ENCODE measurements at regions not wholly inside any gene's neighbourhood (a gene's known extent, or its start where the extent isn't known, plus 50 kb on each side); places are given as distances from the start of the nearest gene placed in this dataset.

DNA sequence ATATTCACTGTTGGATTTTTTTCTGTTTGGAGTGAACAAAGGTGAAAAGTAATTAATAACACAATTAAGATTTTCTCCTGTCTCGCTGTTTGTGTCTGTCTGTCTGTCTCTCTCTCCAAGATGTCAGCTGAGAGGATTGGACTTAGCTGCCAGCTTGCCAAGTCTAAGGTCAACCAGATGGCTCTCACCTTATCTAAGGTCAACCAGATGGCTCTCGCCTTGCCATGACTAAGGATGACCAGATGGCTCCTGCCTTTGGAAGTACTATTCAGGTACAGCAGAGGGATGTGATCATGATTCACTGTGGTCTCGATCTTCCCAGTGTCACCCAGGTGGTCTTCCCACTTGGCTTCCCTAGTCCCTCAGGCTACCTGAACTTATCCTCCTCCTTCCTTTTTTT, 1436.4 kb downstream of the UQCRFS1 start:
- Histone ChIP-seq H3K4me2 (ENCODE audit: insufficient read depth, low read length, poor library complexity, severe bottlenecking) (no peak overlapping the region), H3K79me1 (ENCODE audit: low read depth, low read length) (no peaks in the 10 kb centered on the region), H2BK120ac (ENCODE audit: low read depth, low read length) (no peak overlapping the region), H3K4ac (ENCODE audit: low read length) (no peak overlapping the region), H2AK5ac (ENCODE audit: low read depth, low read length) (no peak overlapping the region), H3K9me3 (replicated peaks in 1 of 2; ENCODE audit: control insufficient read depth in 2 of 2, insufficient read depth in 1 of 2, low read depth in 1 of 2, low read length in 2 of 2) (peaks cover 20 to 40% of the 10 kb centered on the region in 2 donors), H3K4me3 (ENCODE audit: low read length in 2 of 2) (no peak overlapping the region), H3K14ac (ENCODE audit: low read length) (no peak overlapping the region), H2BK12ac (ENCODE audit: low read length) (no peak overlapping the region), H2BK5ac (ENCODE audit: low read length) (no peak overlapping the region), H3K9ac (ENCODE audit: low read depth, low read length, poor library complexity) (no peak overlapping the region), H4K8ac (ENCODE audit: low read depth, low read length) (no peak overlapping the region), H3K36me3 (replicated peaks in 1 of 2; ENCODE audit: control insufficient read depth in 2 of 2, insufficient read depth in 2 of 2, low read length in 2 of 2) (peaks cover 16 to 22% of the 10 kb centered on the region in 2 donors), H3K27me3 (ENCODE audit: control insufficient read depth in 3 of 3, insufficient read depth in 3 of 3, low read depth in 1 of 3, low read length in 3 of 3) (peaks cover 0 to 3% (median 0%) of the 10 kb centered on the region in 3 experiments), H4K91ac (ENCODE audit: low read depth, low read length, poor library complexity) (no peak overlapping the region), H3K18ac (ENCODE audit: low read length) (no peak overlapping the region), H3K27ac (replicated peaks; ENCODE audit: low read length) (no peak overlapping the region), H2BK15ac (ENCODE audit: low read length) (no peak overlapping the region), H3K23ac (ENCODE audit: low read depth, low read length, poor library complexity) (no peak overlapping the region), H3K4me1 (ENCODE audit: control insufficient read depth in 2 of 2, insufficient read depth in 1 of 2, low read depth in 1 of 2, low read length in 2 of 2) (no peaks in the 10 kb centered on the region), H2AFZ (ENCODE audit: low read length) (no peak overlapping the region)
- no CpG with 5 or more reads among the region's 3 CpGs for WGBS, 2 donors (ENCODE audit: extremely low coverage in 2 of 2, insufficient read length in 2 of 2, insufficient replicate concordance in 1 of 2)
- DNase-seq (ENCODE audit: low spot score): no peak

DNA sequence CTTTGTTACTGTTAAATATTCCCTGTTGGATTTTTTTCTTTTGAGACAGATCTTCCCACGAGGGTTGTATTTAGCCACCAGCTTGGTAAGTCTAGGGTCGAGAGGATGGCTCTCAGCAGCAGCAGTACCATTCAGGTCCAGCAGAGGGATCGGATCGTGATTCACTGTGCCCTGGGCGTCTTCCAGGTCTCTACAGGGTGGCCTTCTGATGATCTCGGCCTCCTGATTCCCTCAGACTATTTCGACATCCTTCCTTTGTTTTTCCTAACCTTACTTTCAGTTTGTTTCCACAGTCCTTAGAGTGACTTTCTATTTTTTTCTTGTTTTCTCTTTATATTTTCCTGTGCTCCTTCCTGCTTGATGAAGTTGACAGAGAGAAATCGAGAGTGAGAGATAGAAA, 1436.9 kb downstream of the UQCRFS1 start:
- no peak overlapping the region for H3K27ac ChIP-seq (replicated peaks; ENCODE audit: low read length)
- no peak overlapping the region for H3K18ac ChIP-seq (ENCODE audit: low read length)
- H2BK5ac ChIP-seq (ENCODE audit: low read length): no peak overlapping the region

DNA sequence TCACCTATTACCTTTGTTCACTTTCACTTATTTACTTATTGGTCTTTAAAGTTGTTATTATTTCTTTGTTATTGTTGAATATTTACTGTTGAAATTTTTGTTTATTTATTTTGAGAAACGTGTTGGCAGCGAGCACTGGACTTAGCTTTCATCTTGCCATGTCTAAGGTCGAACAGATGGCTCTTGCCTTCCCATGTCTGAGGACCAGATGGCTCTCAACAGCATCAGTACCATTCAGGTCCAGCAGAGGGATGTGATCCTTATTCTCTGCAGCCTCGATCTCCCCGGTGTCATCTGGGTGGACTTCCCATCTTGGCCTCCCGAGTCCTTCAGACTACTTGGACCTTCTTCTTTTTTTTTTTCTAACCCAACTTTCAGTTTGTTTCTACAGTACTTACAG, 1437.6 kb downstream of the UQCRFS1 start:
- Histone ChIP-seq H3K79me1 (ENCODE audit: low read depth, low read length) (no peaks in the 10 kb centered on the region), H2BK120ac (ENCODE audit: low read depth, low read length) (no peak overlapping the region), H3K4ac (ENCODE audit: low read length) (no peak overlapping the region), H3K4me1 (ENCODE audit: control insufficient read depth in 2 of 2, insufficient read depth in 1 of 2, low read depth in 1 of 2, low read length in 2 of 2) (no peaks in the 10 kb centered on the region), H3K27ac (replicated peaks; ENCODE audit: low read length) (no peak overlapping the region), H2AFZ (ENCODE audit: low read length) (no peak overlapping the region), H2BK5ac (ENCODE audit: low read length) (no peak overlapping the region), H3K14ac (ENCODE audit: low read length) (no peak overlapping the region), H2AK5ac (ENCODE audit: low read depth, low read length) (no peak overlapping the region), H3K18ac (ENCODE audit: low read length) (no peak overlapping the region), H3K36me3 (replicated peaks in 1 of 2; ENCODE audit: control insufficient read depth in 2 of 2, insufficient read depth in 2 of 2, low read length in 2 of 2) (peaks cover 17 to 23% of the 10 kb centered on the region in 2 donors), H3K23ac (ENCODE audit: low read depth, low read length, poor library complexity) (no peak overlapping the region), H2BK15ac (ENCODE audit: low read length) (no peak overlapping the region), H4K91ac (ENCODE audit: low read depth, low read length, poor library complexity) (no peak overlapping the region), H3K9me3 (replicated peaks in 1 of 2; ENCODE audit: control insufficient read depth in 2 of 2, insufficient read depth in 1 of 2, low read depth in 1 of 2, low read length in 2 of 2) (peaks cover 20 to 43% of the 10 kb centered on the region in 2 donors), H2BK12ac (ENCODE audit: low read length) (no peak overlapping the region), H3K4me3 (ENCODE audit: low read length in 2 of 2) (no peak overlapping the region), H3K4me2 (ENCODE audit: insufficient read depth, low read length, poor library complexity, severe bottlenecking) (no peak overlapping the region), H3K9ac (ENCODE audit: low read depth, low read length, poor library complexity) (no peak overlapping the region), H4K8ac (ENCODE audit: low read depth, low read length) (no peak overlapping the region), H3K27me3 (ENCODE audit: control insufficient read depth in 3 of 3, insufficient read depth in 3 of 3, low read depth in 1 of 3, low read length in 3 of 3) (peaks cover 0 to 3% (median 0%) of the 10 kb centered on the region in 3 experiments)
- WGBS, 2 donors (ENCODE audit: extremely low coverage in 2 of 2, insufficient read length in 2 of 2, insufficient replicate concordance in 1 of 2): no CpG with 5 or more reads among the region's 6 CpGs
- DNase-seq (ENCODE audit: low spot score): no peak

More for the DNA sequence above, 1436.9 kb downstream of the UQCRFS1 start:
- no peak overlapping the region for H3K14ac ChIP-seq (ENCODE audit: low read length)
- peaks cover 17 to 23% of the 10 kb centered on the region in 2 donors for H3K36me3 ChIP-seq (replicated peaks in 1 of 2; ENCODE audit: control insufficient read depth in 2 of 2, insufficient read depth in 2 of 2, low read length in 2 of 2)
- H4K8ac ChIP-seq (ENCODE audit: low read depth, low read length): no peak overlapping the region
- no peak overlapping the region for H3K4me3 ChIP-seq (ENCODE audit: low read length in 2 of 2)
- DNase-seq (ENCODE audit: low spot score): no peak
- H2BK12ac ChIP-seq (ENCODE audit: low read length): no peak overlapping the region
- peaks cover 20 to 43% of the 10 kb centered on the region in 2 donors for H3K9me3 ChIP-seq (replicated peaks in 1 of 2; ENCODE audit: control insufficient read depth in 2 of 2, insufficient read depth in 1 of 2, low read depth in 1 of 2, low read length in 2 of 2)
- H2AK5ac ChIP-seq (ENCODE audit: low read depth, low read length): no peak overlapping the region
- H3K79me1 ChIP-seq (ENCODE audit: low read depth, low read length): no peaks in the 10 kb centered on the region
- H3K4me1 ChIP-seq (ENCODE audit: control insufficient read depth in 2 of 2, insufficient read depth in 1 of 2, low read depth in 1 of 2, low read length in 2 of 2): no peaks in the 10 kb centered on the region
- H3K4ac ChIP-seq (ENCODE audit: low read length): no peak overlapping the region
- no CpG with 5 or more reads among the region's 8 CpGs for WGBS, 2 donors (ENCODE audit: extremely low coverage in 2 of 2, insufficient read length in 2 of 2, insufficient replicate concordance in 1 of 2)
- H2BK15ac ChIP-seq (ENCODE audit: low read length): no peak overlapping the region
- no peak overlapping the region for H2BK120ac ChIP-seq (ENCODE audit: low read depth, low read length)
- H2AFZ ChIP-seq (ENCODE audit: low read length): no peak overlapping the region
- H3K4me2 ChIP-seq (ENCODE audit: insufficient read depth, low read length, poor library complexity, severe bottlenecking): no peak overlapping the region
- H3K23ac ChIP-seq (ENCODE audit: low read depth, low read length, poor library complexity): no peak overlapping the region
- H3K9ac ChIP-seq (ENCODE audit: low read depth, low read length, poor library complexity): no peak overlapping the region
- H3K27me3 ChIP-seq (ENCODE audit: control insufficient read depth in 3 of 3, insufficient read depth in 3 of 3, low read depth in 1 of 3, low read length in 3 of 3): peaks cover 0 to 3% (median 0%) of the 10 kb centered on the region in 3 experiments
- no peak overlapping the region for H4K91ac ChIP-seq (ENCODE audit: low read depth, low read length, poor library complexity)

DNA sequence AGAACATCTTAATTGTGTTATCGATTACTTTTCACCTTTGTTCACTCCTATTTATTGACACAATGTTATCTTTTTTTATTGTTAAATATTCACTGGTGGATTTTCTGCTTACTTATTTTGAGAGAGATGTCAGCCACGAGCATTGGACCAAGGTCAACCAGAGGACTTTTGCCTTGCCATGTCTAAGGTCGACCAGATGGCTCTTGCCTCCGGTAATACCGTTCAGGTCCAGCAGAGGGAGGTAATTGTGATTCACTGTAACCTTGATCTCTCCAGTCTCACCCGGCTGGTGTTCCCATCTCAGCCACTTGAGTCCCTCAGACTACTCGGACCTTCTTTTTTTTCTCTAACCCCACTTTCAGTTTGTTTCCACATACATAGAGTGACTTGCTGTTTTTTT, 1438.1 kb downstream of the UQCRFS1 start:
- no peak overlapping the region for H2AK5ac ChIP-seq (ENCODE audit: low read depth, low read length)
- no peak overlapping the region for H4K8ac ChIP-seq (ENCODE audit: low read depth, low read length)
- no peak overlapping the region for H3K14ac ChIP-seq (ENCODE audit: low read length)
- H3K27me3 ChIP-seq (ENCODE audit: control insufficient read depth in 3 of 3, insufficient read depth in 3 of 3, low read depth in 1 of 3, low read length in 3 of 3): peaks cover 0 to 3% (median 0%) of the 10 kb centered on the region in 3 experiments
- DNase-seq (ENCODE audit: low spot score): no peak
- H3K4ac ChIP-seq (ENCODE audit: low read length): no peak overlapping the region
- no peak overlapping the region for H2AFZ ChIP-seq (ENCODE audit: low read length)
- H3K23ac ChIP-seq (ENCODE audit: low read depth, low read length, poor library complexity): no peak overlapping the region
- no peak overlapping the region for H3K9ac ChIP-seq (ENCODE audit: low read depth, low read length, poor library complexity)
- no CpG with 5 or more reads among the region's 7 CpGs for WGBS, 2 donors (ENCODE audit: extremely low coverage in 2 of 2, insufficient read length in 2 of 2, insufficient replicate concordance in 1 of 2)
- H3K9me3 ChIP-seq (replicated peaks in 1 of 2; ENCODE audit: control insufficient read depth in 2 of 2, insufficient read depth in 1 of 2, low read depth in 1 of 2, low read length in 2 of 2): peaks cover 20 to 43% of the 10 kb centered on the region in 2 donors
- H2BK120ac ChIP-seq (ENCODE audit: low read depth, low read length): no peak overlapping the region
- H2BK12ac ChIP-seq (ENCODE audit: low read length): no peak overlapping the region
- no peak overlapping the region for H3K4me3 ChIP-seq (ENCODE audit: low read length in 2 of 2)
- no peaks in the 10 kb centered on the region for H3K4me1 ChIP-seq (ENCODE audit: control insufficient read depth in 2 of 2, insufficient read depth in 1 of 2, low read depth in 1 of 2, low read length in 2 of 2)
- peaks cover 17 to 23% of the 10 kb centered on the region in 2 donors for H3K36me3 ChIP-seq (replicated peaks in 1 of 2; ENCODE audit: control insufficient read depth in 2 of 2, insufficient read depth in 2 of 2, low read length in 2 of 2)
- no peak overlapping the region for H3K18ac ChIP-seq (ENCODE audit: low read length)
- no peak overlapping the region for H3K27ac ChIP-seq (replicated peaks; ENCODE audit: low read length)
- H3K4me2 ChIP-seq (ENCODE audit: insufficient read depth, low read length, poor library complexity, severe bottlenecking): no peak overlapping the region
- H2BK15ac ChIP-seq (ENCODE audit: low read length): no peak overlapping the region
- H4K91ac ChIP-seq (ENCODE audit: low read depth, low read length, poor library complexity): no peak overlapping the region
- H3K79me1 ChIP-seq (ENCODE audit: low read depth, low read length): no peaks in the 10 kb centered on the region
- H2BK5ac ChIP-seq (ENCODE audit: low read length): no peak overlapping the region

All from neuronal stem cell (in vitro differentiated cells).